ENCODE measurements at regions not wholly inside any gene's neighbourhood (a gene's known extent, or its start where the extent isn't known, plus 50 kb on each side); places are given as distances from the start of the nearest gene placed in this dataset.
A peak's percentile ranks its signal among the peaks of the same experiment; 100 is the strongest.
"Not testable (repeated sequence)": the region's sequence is repeated elsewhere in the genome, so short reads cannot be mapped to it uniquely, and the experiment has no call there.

DNA sequence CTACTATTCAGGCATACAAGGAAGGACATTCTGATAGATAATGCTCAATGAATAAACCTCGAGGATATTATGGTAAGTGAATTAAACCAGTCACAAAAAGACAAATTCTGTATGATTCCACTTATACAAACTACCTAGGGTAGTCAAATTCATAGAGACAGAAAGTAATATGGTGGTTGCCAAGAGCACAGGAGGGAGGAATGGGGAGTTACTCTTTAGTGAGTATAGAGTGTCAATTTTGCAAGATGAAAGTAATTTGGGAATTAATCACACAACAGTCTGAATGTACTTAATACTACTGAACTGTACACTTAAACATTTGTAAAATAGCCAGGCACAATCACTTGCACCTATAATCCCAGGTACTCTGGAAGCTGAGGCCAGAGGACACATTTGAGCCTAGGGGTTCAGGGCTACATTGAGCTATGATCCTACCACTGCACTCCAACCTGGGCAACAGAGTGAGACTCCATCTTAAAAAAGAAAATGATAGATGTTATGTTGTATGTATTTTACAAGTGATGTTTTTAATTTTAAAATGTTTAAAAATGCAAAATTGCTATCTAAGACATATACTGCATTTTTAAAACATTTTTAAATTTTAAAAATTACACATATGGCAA, 91.0 kb downstream of the NPAP1 start:
- no peak for TF ChIP-seq CTCF (IDR thresholded peaks at IDR 0.05; ENCODE audit: low read depth, low read length)
- no peak for DNase-seq (ENCODE audit: low read depth, low spot score)
- H3K4me3 ChIP-seq (ENCODE audit: low read depth, low read length): no peak overlapping the region
- in situ Hi-C loops (cut with HindIII; ENCODE audit: low sequenced_read_pairs): no loop called here

GRCh38 chr15:24772266-24772665, 96.7 kb downstream of the NPAP1 start:
- in situ Hi-C loops (cut with HindIII; ENCODE audit: low sequenced_read_pairs): no loop called here
- H3K4me3 ChIP-seq (ENCODE audit: low read depth, low read length): peak overlapping the region; percentile 50
- DNase-seq (ENCODE audit: low read depth, low spot score): no peak
- TF ChIP-seq CTCF (IDR thresholded peaks at IDR 0.05; ENCODE audit: low read depth, low read length): no peak

GRCh38 chr15:24772686-24773373, 97.3 kb downstream of the NPAP1 start:
- in situ Hi-C loops (cut with HindIII; ENCODE audit: low sequenced_read_pairs): no loop called here
- peak; percentile 87 for DNase-seq (ENCODE audit: low read depth, low spot score)
- H3K4me3 ChIP-seq (ENCODE audit: low read depth, low read length): peak overlapping the region; percentile 50
- no peak for TF ChIP-seq CTCF (IDR thresholded peaks at IDR 0.05; ENCODE audit: low read depth, low read length)

- in situ Hi-C loops (cut with HindIII; ENCODE audit: low sequenced_read_pairs): no loop called here
- TF ChIP-seq CTCF (IDR thresholded peaks at IDR 0.05; ENCODE audit: low read depth, low read length): no peak
- no peak overlapping the region for H3K4me3 ChIP-seq (ENCODE audit: low read depth, low read length)
- no peak for DNase-seq (ENCODE audit: low read depth, low spot score)
These were observed 101.7 kb downstream of the NPAP1 start for GRCh38 chr15:24777307-24777706.

DNA sequence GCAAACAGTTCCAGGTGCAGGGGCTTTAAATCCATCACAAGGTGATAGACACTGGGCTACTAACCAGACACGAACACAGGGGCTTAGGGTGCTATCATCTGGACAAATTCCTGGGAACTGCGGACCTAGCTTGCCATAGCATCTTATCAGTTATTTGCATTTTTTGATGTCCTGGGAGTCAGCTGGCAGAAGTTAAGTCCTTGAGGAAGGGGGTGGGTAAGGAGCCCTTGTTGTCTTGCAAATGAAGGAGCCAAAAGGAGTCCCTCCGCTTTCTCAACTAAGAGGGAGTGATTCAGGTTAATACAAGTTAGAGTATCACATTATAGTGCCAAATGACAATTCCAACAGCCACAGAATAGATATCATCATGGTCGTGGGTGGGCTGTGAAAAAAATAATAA, 108.9 kb downstream of the NPAP1 start:
- no peak for TF ChIP-seq CTCF (IDR thresholded peaks at IDR 0.05; ENCODE audit: low read depth, low read length)
- in situ Hi-C loops (cut with HindIII; ENCODE audit: low sequenced_read_pairs): no loop called here
- no peak for DNase-seq (ENCODE audit: low read depth, low spot score)

DNA sequence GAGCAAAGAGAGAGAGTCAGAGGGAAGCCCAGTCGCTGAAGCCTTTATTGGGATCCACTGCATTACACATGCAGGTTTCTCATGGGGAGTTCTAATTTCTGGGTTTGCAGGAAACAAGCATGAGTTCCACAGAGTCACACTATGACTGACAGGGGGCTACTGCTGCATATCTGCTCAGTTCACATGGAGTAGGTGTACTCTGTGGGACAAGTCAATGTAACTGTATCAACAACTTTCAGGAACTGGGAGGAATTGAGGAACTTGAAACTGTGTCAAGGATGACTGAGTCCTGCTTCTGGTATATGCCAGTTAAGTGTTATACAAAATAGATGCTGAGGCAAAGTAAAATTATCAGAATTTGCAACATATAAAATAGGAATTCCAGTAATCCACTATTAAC, 110.8 kb downstream of the NPAP1 start:
- no peak overlapping the region for H3K4me3 ChIP-seq (ENCODE audit: low read depth, low read length)

More for the DNA sequence above, 108.9 kb downstream of the NPAP1 start:
- no peak overlapping the region for H3K4me3 ChIP-seq (ENCODE audit: low read depth, low read length)

GRCh38 chr15:24802624-24803023, 127.0 kb downstream of the NPAP1 start:
- in situ Hi-C loops (cut with HindIII; ENCODE audit: low sequenced_read_pairs); DNase-seq (ENCODE audit: low read depth, low spot score); H3K4me3 ChIP-seq (ENCODE audit: low read depth, low read length): not testable (repeated sequence)

More for the DNA sequence above, 110.8 kb downstream of the NPAP1 start:
- TF ChIP-seq CTCF (IDR thresholded peaks at IDR 0.05; ENCODE audit: low read depth, low read length): no peak
- in situ Hi-C loops (cut with HindIII; ENCODE audit: low sequenced_read_pairs): no loop called here
- DNase-seq (ENCODE audit: low read depth, low spot score): no peak

All from astrocyte of the spinal cord (primary cell).